ENCODE measurements at regions not wholly inside any gene's neighbourhood (a gene's known extent, or its start where the extent isn't known, plus 50 kb on each side); places are given as distances from the start of the nearest gene placed in this dataset.

DNA sequence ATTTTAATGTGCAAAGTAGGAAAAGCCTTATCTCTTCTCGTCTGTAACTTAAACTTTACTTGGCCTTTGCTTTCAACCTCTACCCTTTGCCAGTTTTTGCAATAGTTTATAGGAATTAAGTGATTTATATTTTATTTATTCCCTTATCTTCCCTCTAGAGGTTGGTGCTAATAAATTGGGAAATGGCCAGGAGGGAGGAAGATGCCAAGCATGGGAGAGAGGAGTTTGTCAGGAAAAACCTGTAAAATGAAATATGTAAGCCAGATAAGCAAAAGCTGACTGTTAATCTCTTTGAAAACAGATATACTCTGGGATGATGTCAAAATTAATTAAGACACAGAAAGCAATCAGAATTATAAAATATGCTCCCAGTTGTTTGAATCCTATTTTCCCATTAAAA is 484.5 kb downstream of the NR2F1-AS1 start:
- no peak for DNase-seq

GRCh38 chr5:93092349-93093105 is 488.5 kb downstream of the NR2F1-AS1 start:
- no peak for DNase-seq

GRCh38 chr5:93090698-93091097 is 490.3 kb downstream of the NR2F1-AS1 start:
- DNase-seq: no peak

GRCh38 chr5:93088592-93089389 is 492.2 kb downstream of the NR2F1-AS1 start:
- no peak for DNase-seq

- DNase-seq: no peak
These were observed 493.7 kb downstream of the NR2F1-AS1 start for GRCh38 chr5:93087326-93087725.

DNA sequence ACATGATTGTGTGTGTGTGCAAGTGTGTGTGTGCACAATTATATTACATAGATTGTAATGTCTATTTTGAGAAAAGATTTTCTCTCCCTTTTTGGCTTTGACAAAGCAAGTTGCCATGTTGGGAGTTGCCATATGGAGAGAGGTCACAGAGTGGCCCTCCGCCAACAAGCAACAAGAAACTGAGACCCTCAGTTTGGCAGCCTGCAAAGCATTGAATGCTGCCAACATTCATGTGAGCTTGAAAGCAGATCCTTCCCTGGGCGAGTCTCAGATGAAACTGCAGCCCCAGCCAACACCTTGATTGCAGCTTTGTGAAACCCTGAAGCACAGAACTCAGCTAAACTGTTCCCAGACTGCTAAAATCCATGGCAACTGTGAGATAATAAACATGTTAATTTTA is 498.0 kb downstream of the NR2F1-AS1 start:
- no peak for DNase-seq

DNA sequence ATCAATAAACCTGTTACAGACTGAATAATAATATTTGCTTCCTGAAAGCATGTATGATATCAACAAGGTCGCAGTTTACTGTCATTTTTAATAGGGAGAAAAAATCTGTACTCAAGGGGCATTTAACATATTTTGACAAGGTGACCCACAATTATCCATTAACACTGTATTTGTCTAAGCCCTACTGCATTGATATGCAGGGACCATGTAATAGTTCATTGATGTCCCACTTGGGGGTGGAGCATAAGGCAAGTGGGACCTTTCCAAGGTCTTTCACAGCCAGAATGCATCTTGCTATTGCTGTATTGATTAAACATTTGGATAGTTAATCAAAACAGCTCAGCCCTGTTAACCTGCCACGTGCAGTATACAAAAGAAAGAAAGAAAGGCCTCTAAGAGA is 502.0 kb downstream of the NR2F1-AS1 start:
- no peak for DNase-seq

- DNase-seq: peak; percentile 22
These were observed 502.7 kb downstream of the NR2F1-AS1 start for GRCh38 chr5:93078082-93079038.

DNA sequence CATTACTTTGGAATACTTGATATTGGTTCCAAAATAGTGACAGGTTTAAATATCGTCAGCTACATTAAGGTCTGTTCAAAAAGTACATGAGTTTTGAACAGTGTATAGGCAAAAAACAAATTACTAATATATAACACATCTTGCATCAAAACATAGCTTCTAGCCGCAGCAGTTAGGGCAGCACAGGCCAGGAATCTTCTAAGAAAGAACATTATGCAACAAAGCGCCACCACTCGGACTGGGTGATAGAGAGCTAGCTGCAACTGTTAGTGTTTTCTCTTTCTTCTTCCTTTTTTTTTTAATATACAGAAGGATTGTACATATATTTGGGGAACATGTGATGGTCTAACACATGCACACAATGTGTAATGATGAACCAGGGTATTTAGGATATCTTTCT is 504.5 kb downstream of the NR2F1-AS1 start:
- no peak for DNase-seq

DNA sequence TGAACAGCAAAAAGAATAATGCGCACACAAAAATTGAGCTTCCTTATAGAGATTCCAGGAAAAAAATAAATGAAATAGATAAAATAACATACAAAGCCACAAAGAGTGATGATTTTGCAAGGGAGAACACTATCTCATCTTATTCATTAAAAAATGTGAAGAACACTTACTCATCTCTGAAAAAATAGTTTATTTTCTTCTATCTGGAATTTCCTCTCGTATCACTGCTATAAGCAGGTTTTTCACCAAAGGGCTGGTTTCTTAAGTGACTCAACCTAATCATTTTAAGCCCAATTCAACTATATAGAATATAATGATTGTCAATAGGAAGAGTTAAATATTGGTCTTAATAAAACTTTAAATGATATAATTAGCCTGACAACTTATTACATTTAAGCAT is 504.9 kb downstream of the NR2F1-AS1 start:
- no peak for DNase-seq

- DNase-seq: no peak
These were observed 507.5 kb downstream of the NR2F1-AS1 start for GRCh38 chr5:93073547-93073946.

- DNase-seq: no peak
These were observed 508.1 kb downstream of the NR2F1-AS1 start for GRCh38 chr5:93072831-93073459.

- DNase-seq: no peak
These were observed 509.3 kb downstream of the NR2F1-AS1 start for GRCh38 chr5:93071710-93072109.

GRCh38 chr5:93070938-93071337 is 510.1 kb downstream of the NR2F1-AS1 start:
- DNase-seq: no peak

- no peak for DNase-seq
These were observed 511.7 kb downstream of the NR2F1-AS1 start for GRCh38 chr5:93069276-93069675.

DNA sequence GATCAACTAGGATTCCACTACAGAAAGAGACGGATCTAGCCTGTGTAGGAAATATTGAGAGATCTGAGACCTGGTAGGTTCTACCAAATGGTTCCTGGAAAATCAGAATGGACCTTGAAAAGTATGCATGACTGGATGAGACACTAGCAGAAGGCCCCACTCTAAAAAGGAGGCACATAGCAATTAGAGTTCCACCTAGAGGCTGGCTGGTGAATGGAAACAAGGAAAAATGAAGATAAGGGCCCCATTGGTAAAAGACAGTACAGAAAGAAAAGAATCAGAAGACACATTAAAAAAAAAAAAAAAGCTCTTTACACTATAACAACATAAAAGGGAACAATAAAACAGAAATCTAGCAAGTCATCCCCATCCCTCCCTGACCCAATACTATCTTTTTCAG is 518.5 kb downstream of the NR2F1-AS1 start:
- DNase-seq: no peak

DNA sequence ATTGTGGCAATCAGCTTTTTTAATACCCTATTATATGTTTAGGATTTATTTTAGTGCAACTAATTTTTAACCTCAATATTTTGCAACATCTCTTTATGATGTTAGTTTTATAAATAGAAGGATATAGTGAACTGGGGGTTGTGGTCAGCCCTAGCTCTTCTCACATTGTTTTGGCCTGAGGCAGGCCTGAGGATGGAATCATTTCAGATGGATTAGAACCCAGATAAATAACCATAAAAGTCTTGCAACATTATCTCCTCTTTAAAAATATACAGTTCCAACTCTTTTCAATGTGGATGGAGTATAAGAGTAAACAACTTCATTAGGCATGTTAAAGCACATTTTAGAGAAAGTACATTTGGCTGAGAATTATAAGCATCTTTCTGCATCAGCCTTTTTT is 522.7 kb downstream of the NR2F1-AS1 start:
- no peak for DNase-seq

DNA sequence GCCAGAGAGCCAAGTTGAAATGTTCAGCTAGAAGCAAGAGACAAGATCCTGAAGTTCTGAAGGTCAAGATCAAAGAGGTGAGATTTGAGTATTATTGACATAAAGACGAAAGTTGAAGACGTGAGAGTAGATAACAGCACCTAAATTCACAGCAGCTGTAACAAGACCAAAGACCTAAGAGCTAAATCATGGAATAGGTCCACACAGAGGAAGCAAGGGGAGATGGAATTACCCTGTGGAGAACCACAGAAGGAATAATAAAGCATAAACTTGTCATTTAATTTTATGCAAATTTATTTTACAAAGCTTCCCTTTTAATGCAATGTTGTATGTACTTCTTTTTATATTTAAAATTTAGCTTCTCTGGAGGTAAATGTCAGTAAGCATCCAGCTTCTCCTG is 523.7 kb downstream of the NR2F1-AS1 start:
- no peak for DNase-seq

- no peak for DNase-seq
These were observed 525.0 kb downstream of the NR2F1-AS1 start for GRCh38 chr5:93055971-93056370.

DNA sequence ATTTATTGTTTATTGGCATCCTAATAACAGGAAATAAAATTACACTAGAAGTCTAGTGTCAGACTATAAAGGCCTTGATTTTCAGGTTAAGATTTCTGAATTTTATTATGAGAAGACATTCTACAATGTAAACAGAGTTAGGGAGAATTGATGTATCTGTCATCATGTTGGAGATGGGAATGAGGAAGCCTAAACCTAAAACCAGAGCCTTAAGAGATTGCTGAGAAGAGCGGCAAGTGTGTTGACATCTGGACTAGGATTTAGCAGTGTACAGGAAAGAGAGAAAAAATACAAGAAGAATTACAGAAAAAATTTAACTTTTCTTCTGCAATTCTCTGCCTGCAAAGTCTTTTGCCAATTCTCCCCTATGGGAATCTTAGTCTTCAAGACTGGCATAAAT is 525.5 kb downstream of the NR2F1-AS1 start:
- no peak for DNase-seq

DNA sequence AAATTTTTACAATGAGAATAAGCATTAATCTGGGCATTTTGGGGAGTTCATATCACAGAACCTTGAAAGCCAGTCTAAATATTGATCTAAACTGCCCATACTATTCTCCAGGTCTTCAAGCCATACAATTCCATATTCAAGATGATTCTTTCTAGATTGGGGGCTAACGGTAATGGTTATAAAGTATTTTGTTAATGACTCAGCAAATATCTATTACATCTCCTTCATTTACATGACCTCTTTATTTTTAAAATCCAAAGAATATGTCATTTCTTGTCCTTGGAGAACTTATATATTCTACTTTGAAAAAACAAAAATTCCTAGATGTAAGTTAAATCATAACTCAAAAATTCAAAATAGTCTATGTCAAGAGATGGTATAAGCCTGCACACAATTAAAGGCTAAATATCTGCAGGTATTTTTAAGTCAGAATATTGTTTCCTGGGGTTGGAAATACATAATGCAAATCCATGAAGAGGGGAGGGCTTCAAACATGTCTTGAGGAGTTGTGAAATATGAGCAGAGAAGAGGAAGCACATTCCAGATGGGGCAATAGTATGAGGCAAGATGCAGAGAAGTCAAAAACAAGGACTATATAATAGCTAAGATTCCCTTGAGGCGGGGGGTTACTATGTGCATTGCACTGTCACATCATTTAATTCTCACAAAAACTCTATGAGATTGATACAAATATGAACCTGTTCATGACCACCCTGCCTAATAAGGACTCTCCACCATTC is 526.4 kb downstream of the NR2F1-AS1 start:
- no peak for DNase-seq

- DNase-seq: no peak
These were observed 527.2 kb downstream of the NR2F1-AS1 start for GRCh38 chr5:93053825-93054224.
